Effector memory CD8-positive, alpha-beta T cell (primary cell): ENCODE measurements at regions not wholly inside any gene's neighbourhood (a gene's known extent, or its start where the extent isn't known, plus 50 kb on each side); places are given as distances from the start of the nearest gene placed in this dataset.

ENCODE experiments used
- ATAC-seq: fragments of 150-1000 bp; cut with Tn5 transposase; replicated peaks from 2 replicates; pipeline ENCODE4 v1.10.0; 2021; ENCODE audit warnings: mild to moderate bottlenecking, moderate library complexity
- DNase-seq, 3 experiments: peaks; one replicate each; pipeline ENCODE4 v3.0.0; 2021
- H3K27ac Mint-ChIP-seq, 2 donors: one replicate each; pipeline ENCODE4 v1.8.0; 2022; ENCODE audit warnings: mild to moderate bottlenecking in 2 of 2, mixed read lengths in 2 of 2, moderate library complexity in 2 of 2
- H3K27me3 Mint-ChIP-seq, 2 donors: one replicate each; pipeline ENCODE4 v1.8.0; 2022; ENCODE audit warnings: mixed read lengths in 2 of 2
- H3K36me3 Mint-ChIP-seq: one replicate; pipeline ENCODE4 v1.8.0; 2022; ENCODE audit warnings: mild to moderate bottlenecking, moderate library complexity, mixed read lengths; ENCODE audit not compliant: insufficient read depth
- H3K4me1 Mint-ChIP-seq, 2 donors: one replicate each; pipeline ENCODE4 v1.8.0; 2022; ENCODE audit warnings: low read depth in 2 of 2, mixed read lengths in 2 of 2
- H3K4me3 Mint-ChIP-seq, 2 donors: one replicate each; pipeline ENCODE4 v1.8.0; 2022; ENCODE audit warnings: mild to moderate bottlenecking in 2 of 2, mixed read lengths in 2 of 2, moderate library complexity in 2 of 2
- H3K9me3 Mint-ChIP-seq, 2 donors: one replicate each; pipeline ENCODE4 v1.8.0; 2022; ENCODE audit warnings: mixed read lengths in 2 of 2

GRCh38 chr10:130371666-130372065, 235.5 kb downstream of the GLRX3 start:
- Mint-ChIP-seq H3K4me3 (no peak overlapping the region), H3K4me1 (no peaks in the 10 kb centered on the region), H3K27ac (no peak overlapping the region), H3K9me3 (no peaks in the 10 kb centered on the region), H3K36me3 (no peaks in the 10 kb centered on the region), H3K27me3 (peaks cover 0 to 10% of the 10 kb centered on the region in 2 donors)
- DNase-seq (no peak), ATAC-seq (no peak)

DNA sequence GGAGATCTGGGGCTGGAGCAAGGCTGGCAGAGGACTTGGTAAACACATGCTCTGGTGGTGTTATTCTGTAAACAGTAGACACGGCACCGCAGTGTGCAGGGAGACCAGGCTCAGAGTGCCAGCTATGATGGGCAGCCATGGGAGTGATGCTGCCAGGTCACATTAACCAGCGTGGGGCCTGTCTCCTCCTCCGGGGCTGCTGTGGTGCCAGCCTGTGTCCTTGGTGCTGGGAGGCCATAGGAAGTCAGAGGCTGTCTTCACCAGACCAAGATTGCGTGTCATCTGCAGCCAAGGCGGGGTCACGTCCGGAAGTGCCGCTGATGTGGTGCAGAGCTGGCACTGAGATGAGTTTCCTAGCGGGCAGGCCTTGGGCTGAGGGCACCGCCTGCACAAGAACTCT, 236.0 kb downstream of the GLRX3 start:
- Mint-ChIP-seq H3K9me3 (no peaks in the 10 kb centered on the region), H3K27me3 (peaks cover 0 to 10% of the 10 kb centered on the region in 2 donors), H3K4me3 (no peak overlapping the region), H3K27ac (no peak overlapping the region), H3K36me3 (no peaks in the 10 kb centered on the region), H3K4me1 (no peaks in the 10 kb centered on the region)
- ATAC-seq (no peak), DNase-seq (no peak)

DNA sequence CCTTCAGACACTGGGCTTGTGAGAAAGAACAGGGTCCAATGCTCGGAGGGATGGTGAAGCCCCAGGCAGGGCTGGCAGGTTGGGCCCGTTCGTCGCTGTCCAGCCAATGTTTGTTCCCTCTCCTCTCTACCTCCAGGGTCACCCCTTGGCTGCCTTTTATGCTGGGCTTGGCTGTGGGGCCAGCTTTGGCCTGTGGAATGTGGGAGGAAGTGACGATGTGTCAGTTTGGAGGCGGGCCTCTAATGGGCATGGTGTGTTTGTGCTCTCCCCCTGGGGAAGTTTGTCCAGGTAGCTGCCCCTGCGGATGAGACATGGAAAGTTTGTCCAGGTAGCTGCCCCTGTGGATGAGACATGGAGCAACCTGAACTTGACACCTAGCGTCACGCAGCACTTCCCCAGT, 236.7 kb downstream of the GLRX3 start:
- Mint-ChIP-seq H3K27me3 (peaks cover 0 to 10% of the 10 kb centered on the region in 2 donors), H3K4me3 (no peak overlapping the region), H3K27ac (no peak overlapping the region), H3K4me1 (no peaks in the 10 kb centered on the region), H3K9me3 (no peaks in the 10 kb centered on the region), H3K36me3 (no peaks in the 10 kb centered on the region)
- DNase-seq (no peak), ATAC-seq (no peak)

- Mint-ChIP-seq H3K27me3 (peaks cover 0 to 10% of the 10 kb centered on the region in 2 donors), H3K4me3 (no peak overlapping the region), H3K9me3 (peaks cover 0 to 2% of the 10 kb centered on the region in 2 donors), H3K36me3 (no peaks in the 10 kb centered on the region), H3K4me1 (no peaks in the 10 kb centered on the region), H3K27ac (no peak overlapping the region)
- DNase-seq = no peak
- no peak for ATAC-seq
Observed at GRCh38 chr10:130377986-130378540, 241.9 kb downstream of the GLRX3 start.

- peak overlapping the region in 1 of 2 donors; percentile 20 for H3K27ac Mint-ChIP-seq
- no peak for DNase-seq
- no peak for ATAC-seq
- no peak overlapping the region for H3K4me3 Mint-ChIP-seq
- peaks cover 2 to 5% of the 10 kb centered on the region in 2 donors for H3K9me3 Mint-ChIP-seq
- peaks cover 0 to 10% of the 10 kb centered on the region in 2 donors for H3K27me3 Mint-ChIP-seq
- no peaks in the 10 kb centered on the region for H3K4me1 Mint-ChIP-seq
- H3K36me3 Mint-ChIP-seq = no peaks in the 10 kb centered on the region
Observed at GRCh38 chr10:130378556-130379400, 242.6 kb downstream of the GLRX3 start.

GRCh38 chr10:130380056-130380455, 243.9 kb downstream of the GLRX3 start:
- H3K4me3 Mint-ChIP-seq = no peak overlapping the region
- peaks cover 9 to 16% of the 10 kb centered on the region in 2 donors for H3K9me3 Mint-ChIP-seq
- no peaks in the 10 kb centered on the region for H3K4me1 Mint-ChIP-seq
- no peak for DNase-seq
- H3K27me3 Mint-ChIP-seq = peaks cover 0 to 10% of the 10 kb centered on the region in 2 donors
- H3K27ac Mint-ChIP-seq = no peak overlapping the region
- H3K36me3 Mint-ChIP-seq = no peaks in the 10 kb centered on the region
- ATAC-seq = no peak

DNA sequence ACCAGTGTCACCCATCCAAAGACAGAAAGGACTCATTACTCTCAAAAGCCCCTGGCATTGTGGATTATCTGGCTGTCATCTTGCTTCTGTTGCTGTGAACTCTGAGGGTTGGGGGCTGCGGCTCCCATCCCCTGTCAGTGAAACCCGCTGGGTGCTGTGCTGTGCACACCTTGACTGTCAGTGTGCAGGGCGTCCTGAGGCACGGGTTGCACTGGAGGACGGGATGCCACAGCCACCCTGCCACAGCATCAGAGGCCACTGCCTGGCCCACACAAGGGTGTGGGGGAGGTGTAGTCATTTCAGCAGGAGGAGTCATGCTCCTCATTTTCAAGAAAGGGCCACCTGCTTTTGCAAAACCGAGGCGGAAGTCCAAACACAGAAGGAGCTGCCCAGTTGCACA, 245.8 kb downstream of the GLRX3 start:
- Mint-ChIP-seq H3K36me3 (no peaks in the 10 kb centered on the region), H3K9me3 (peaks cover 11 to 17% of the 10 kb centered on the region in 2 donors), H3K4me1 (no peaks in the 10 kb centered on the region), H3K27me3 (peaks cover 0 to 10% of the 10 kb centered on the region in 2 donors), H3K27ac (no peak overlapping the region), H3K4me3 (no peak overlapping the region)
- DNase-seq (no peak), ATAC-seq (no peak)

DNA sequence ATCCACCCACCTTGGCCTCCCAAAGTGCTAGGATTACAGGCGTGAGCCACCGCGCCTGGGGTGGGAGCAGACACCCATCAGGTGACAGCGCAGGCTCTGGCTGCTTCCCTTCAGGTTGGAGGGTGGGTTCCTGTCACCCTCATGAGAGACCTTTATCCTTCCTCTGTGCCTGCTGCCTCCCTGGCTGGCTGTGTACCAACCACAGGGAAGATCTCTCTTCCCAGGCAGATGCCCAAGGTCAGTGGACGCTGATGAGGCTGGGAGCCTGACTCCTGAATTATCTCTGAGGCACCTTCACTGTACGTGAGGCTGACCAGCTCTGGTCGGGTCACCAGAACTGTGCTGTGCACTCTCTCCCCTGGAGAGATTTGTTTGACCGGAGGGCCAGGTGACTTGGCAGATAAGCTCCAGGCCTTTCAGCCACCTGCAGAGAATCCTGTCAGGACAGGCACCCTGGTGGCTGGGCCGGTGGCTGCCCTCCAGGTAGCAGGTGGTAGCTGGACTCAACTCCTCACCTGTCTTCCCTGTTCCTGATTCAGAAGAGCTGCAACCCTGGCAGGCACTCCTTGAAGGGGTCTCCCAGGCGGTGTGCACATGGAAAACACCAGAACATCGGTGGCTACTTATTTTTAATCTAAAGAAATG, 251.9 kb downstream of the GLRX3 start:
- H3K27me3 Mint-ChIP-seq = peaks cover 14% of the 10 kb centered on the region in 2 donors

DNA sequence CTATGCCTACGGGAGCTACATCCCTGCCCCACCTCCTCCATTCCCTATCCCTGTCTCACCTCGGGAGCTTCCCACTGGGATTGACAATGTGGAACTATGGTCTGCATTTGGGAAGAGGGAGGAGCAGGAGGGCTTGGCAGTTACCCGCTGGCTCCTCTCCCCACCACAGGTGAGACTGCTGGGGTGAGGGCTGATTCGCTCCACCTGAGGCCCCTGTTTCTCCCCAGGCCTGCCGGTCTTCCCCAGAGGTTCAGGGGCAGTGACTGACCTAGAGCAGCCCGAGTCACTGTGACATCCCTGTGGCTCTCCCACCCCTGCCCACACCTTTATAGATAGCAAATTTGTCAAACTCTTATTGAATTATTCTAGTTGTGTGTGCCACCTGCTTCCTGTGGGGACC, 252.6 kb downstream of the GLRX3 start:
- ATAC-seq (no peak), DNase-seq (no peak)
- H3K9me3 Mint-ChIP-seq = peaks cover 19 to 27% of the 10 kb centered on the region in 2 donors
- H3K4me1 Mint-ChIP-seq = no peaks in the 10 kb centered on the region
- no peak overlapping the region for H3K4me3 Mint-ChIP-seq
- H3K27me3 Mint-ChIP-seq = peaks cover 14% of the 10 kb centered on the region in 2 donors
- no peak overlapping the region for H3K27ac Mint-ChIP-seq
- no peaks in the 10 kb centered on the region for H3K36me3 Mint-ChIP-seq

More for the DNA sequence above, 251.9 kb downstream of the GLRX3 start:
- DNase-seq = no peak
- Mint-ChIP-seq H3K9me3 (peaks cover 21 to 23% of the 10 kb centered on the region in 2 donors), H3K4me3 (no peak overlapping the region), H3K27ac (no peak overlapping the region), H3K36me3 (no peaks in the 10 kb centered on the region), H3K4me1 (no peaks in the 10 kb centered on the region)
- ATAC-seq = no peak

GRCh38 chr10:130389906-130390305, 253.7 kb downstream of the GLRX3 start:
- Mint-ChIP-seq H3K27ac (no peak overlapping the region), H3K4me1 (no peaks in the 10 kb centered on the region), H3K4me3 (no peak overlapping the region), H3K27me3 (peaks cover 14% of the 10 kb centered on the region in 2 donors), H3K36me3 (no peaks in the 10 kb centered on the region), H3K9me3 (peaks cover 7 to 22% of the 10 kb centered on the region in 2 donors)
- no peak for ATAC-seq
- DNase-seq = no peak

GRCh38 chr10:130392031-130392430, 255.8 kb downstream of the GLRX3 start:
- Mint-ChIP-seq H3K27me3 (peaks cover 14% of the 10 kb centered on the region in 2 donors), H3K4me3 (no peak overlapping the region), H3K27ac (no peak overlapping the region), H3K9me3 (peaks cover 12 to 20% of the 10 kb centered on the region in 2 donors), H3K36me3 (no peaks in the 10 kb centered on the region), H3K4me1 (no peaks in the 10 kb centered on the region)
- no peak for DNase-seq
- no peak for ATAC-seq

DNA sequence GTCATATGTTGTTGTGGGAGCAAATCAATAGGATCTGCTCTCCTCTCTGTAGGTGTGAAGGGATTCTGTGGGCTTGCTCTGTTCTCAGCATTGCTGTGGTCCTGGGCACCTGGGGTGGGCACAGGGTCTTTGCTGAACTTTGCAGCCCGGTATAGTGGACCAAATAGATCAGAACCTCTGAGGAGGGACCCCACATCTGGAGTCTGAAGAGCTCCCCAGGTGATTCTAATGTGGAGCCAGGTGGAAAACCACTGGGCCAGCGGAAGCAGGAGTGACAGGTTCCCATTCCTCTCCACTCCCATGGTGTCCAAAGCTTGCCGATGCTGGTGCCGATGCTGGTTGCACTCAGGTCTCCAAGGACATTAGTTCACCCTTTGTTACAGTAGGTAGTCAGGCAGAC, 257.2 kb downstream of the GLRX3 start:
- no peak for DNase-seq
- peaks cover 14% of the 10 kb centered on the region in 2 donors for H3K27me3 Mint-ChIP-seq
- H3K9me3 Mint-ChIP-seq = peaks cover 12 to 17% of the 10 kb centered on the region in 2 donors
- H3K27ac Mint-ChIP-seq = no peak overlapping the region
- no peaks in the 10 kb centered on the region for H3K36me3 Mint-ChIP-seq
- no peaks in the 10 kb centered on the region for H3K4me1 Mint-ChIP-seq
- ATAC-seq = no peak
- no peak overlapping the region for H3K4me3 Mint-ChIP-seq

GRCh38 chr10:130394832-130395231, 258.6 kb downstream of the GLRX3 start:
- H3K27me3 Mint-ChIP-seq = peaks cover 14% of the 10 kb centered on the region in 2 donors
- H3K4me1 Mint-ChIP-seq = no peaks in the 10 kb centered on the region
- peaks cover 17 to 25% of the 10 kb centered on the region in 2 donors for H3K9me3 Mint-ChIP-seq
- no peak overlapping the region for H3K27ac Mint-ChIP-seq
- ATAC-seq = no peak
- H3K36me3 Mint-ChIP-seq = no peaks in the 10 kb centered on the region
- DNase-seq = no peak
- no peak overlapping the region for H3K4me3 Mint-ChIP-seq
